Common myeloid progenitor, CD34-positive (primary cell): ENCODE measurements at regions not wholly inside any gene's neighbourhood (a gene's known extent, or its start where the extent isn't known, plus 50 kb on each side); places are given as distances from the start of the nearest gene placed in this dataset.

Experiments
- CTCF ChIA-PET: fragments of 350-600 bp; sonication (Branson Sonifier 250); formaldehyde crosslinking; loops from one replicate; lab custom pipeline; 2021; ENCODE audit warnings: antibody characterized with exemption; lab: Charles Lee
- POLR2A ChIA-PET: fragments of 350-600 bp; sonication (Branson Sonifier 250); formaldehyde crosslinking; loops from one replicate; lab custom pipeline; 2021; ENCODE audit warnings: antibody characterized with exemption; lab: Charles Lee
- DNase-seq, 3 donors: peaks; one replicate each; pipeline versions ENCODE4 v3.0.0 to v3.0.0-alpha.2; 2013
- H3K27ac ChIP-seq, 2 experiments: 1 replicate in 1 of 2; 2 replicates in 1 of 2; pipeline ENCODE4 v1.7.0; 2013; ENCODE audit warnings: inconsistent platforms in 2 of 2, low read length in 2 of 2, mild to moderate bottlenecking in 2 of 2, low read depth in 1 of 2, moderate library complexity in 1 of 2; ENCODE audit not compliant: severe bottlenecking in 2 of 2, insufficient read depth in 1 of 2, poor library complexity in 1 of 2
- H3K27me3 ChIP-seq, 5 experiments: replicated peaks in 2 of 5; 1 replicate in 3 of 5; 2 replicates in 2 of 5; pipeline versions ENCODE4 v1.6.1 to v1.7.0; 2013; ENCODE audit warnings: low read length in 4 of 5, mild to moderate bottlenecking in 2 of 5, moderate library complexity in 2 of 5, inconsistent platforms in 1 of 5; ENCODE audit not compliant: insufficient read depth in 5 of 5, control insufficient read depth in 4 of 5
- H3K36me3 ChIP-seq, 4 experiments: 1 replicate in 2 of 4; 2 replicates in 2 of 4; pipeline versions ENCODE4 v1.6.1 to v1.7.0; 2013; ENCODE audit warnings: low read length in 3 of 4, control low read depth in 1 of 4, mild to moderate bottlenecking in 1 of 4; ENCODE audit not compliant: control insufficient read depth in 4 of 4, insufficient read depth in 4 of 4
- H3K4me1 ChIP-seq, 4 experiments: 1 replicate in 3 of 4; 2 replicates in 1 of 4; pipeline versions ENCODE4 v1.6.1 to v1.7.1; 2013; ENCODE audit warnings: low read length in 3 of 4, mild to moderate bottlenecking in 3 of 4, control low read depth in 1 of 4, inconsistent platforms in 1 of 4, moderate library complexity in 1 of 4; ENCODE audit not compliant: control insufficient read depth in 4 of 4, insufficient read depth in 4 of 4; ENCODE audit errors: control extremely low read depth in 1 of 4
- H3K4me3 ChIP-seq, 7 experiments: 1 replicate in 4 of 7; 2 replicates in 3 of 7; pipeline versions ENCODE4 v1.5.1 to v1.7.0; 2013; ENCODE audit warnings: mild to moderate bottlenecking in 7 of 7, low read length in 6 of 7, moderate library complexity in 6 of 7, inconsistent platforms in 2 of 7, low read depth in 2 of 7, control low read depth in 1 of 7; ENCODE audit not compliant: insufficient read depth in 4 of 7, control insufficient read depth in 1 of 7; ENCODE audit errors: extremely low read depth in 1 of 7
- H3K9me3 ChIP-seq, 5 experiments: 1 replicate in 4 of 5; 2 replicates in 1 of 5; pipeline versions ENCODE4 v1.6.1 to v1.7.1; 2013; ENCODE audit warnings: low read length in 4 of 5, mild to moderate bottlenecking in 2 of 5, inconsistent platforms in 1 of 5, low read depth in 1 of 5, moderate library complexity in 1 of 5; ENCODE audit not compliant: control insufficient read depth in 4 of 5, insufficient read depth in 2 of 5; ENCODE audit errors: control extremely low read depth in 1 of 5
- WGBS: methylation state at CpG from one replicate; pipeline ENCODE4 v1.1.5; 2013; ENCODE audit not compliant: insufficient coverage; 5-methylcytosine and 5-hydroxymethylcytosine counted together

DNA sequence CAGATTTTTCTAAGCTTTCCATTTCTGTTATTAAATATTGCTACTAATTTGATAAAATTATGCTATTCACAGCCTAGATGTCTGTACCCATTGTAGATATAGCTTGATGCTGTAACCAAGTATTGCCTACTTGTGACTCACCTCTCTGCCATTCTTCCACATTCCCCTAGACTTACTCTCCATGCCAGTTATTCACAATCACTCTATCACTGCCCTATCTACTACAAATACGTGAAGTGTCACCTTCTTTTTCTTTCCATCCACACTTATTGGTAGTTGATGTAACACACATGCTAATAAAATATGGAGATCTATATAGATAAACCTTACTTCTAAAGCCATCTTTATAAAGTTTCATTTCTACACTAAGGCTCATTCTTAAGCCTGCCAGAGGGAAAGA, 179.4 kb upstream of the PACRGL start:
- Histone ChIP-seq H3K36me3 (no peaks in the 10 kb centered on the region), H3K4me3 (no peak overlapping the region), H3K27ac (no peak overlapping the region), H3K4me1 (no peaks in the 10 kb centered on the region), H3K9me3 (no peaks in the 10 kb centered on the region), H3K27me3 (no peaks in the 10 kb centered on the region)
- DNase-seq, result no peak
- ChIA-PET POLR2A (no interaction called here), CTCF (no interaction called here)
- no CpG with 5 or more reads among the region's 1 CpG for WGBS

DNA sequence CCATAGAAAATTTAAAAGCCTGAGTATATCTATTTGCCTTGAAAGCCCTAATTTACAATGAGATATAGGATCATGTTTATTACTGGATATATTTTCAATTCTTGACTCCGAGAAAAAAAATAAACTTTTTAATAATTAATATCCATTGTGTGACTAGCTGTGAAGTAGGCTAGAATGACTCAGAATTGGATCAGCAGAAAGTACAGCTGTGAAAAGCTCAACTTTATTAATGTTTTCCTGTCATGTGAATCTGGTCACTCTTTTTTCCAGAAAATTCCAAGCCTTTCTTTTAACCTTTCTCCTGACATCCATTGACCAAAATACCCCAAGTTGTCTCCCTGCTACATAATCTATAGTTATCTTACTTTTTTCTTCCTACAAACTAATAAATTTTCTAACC, 171.8 kb upstream of the PACRGL start:
- CTCF ChIA-PET, result no interaction called here
- Histone ChIP-seq H3K4me1 (no peaks in the 10 kb centered on the region), H3K27ac (no peak overlapping the region), H3K9me3 (no peaks in the 10 kb centered on the region), H3K36me3 (no peaks in the 10 kb centered on the region), H3K27me3 (peaks cover 0 to 1% (median 0%) of the 10 kb centered on the region in 5 experiments), H3K4me3 (no peak overlapping the region)
- POLR2A ChIA-PET, result no interaction called here
- no CpG with 5 or more reads among the region's 1 CpG for WGBS
- no peak for DNase-seq

DNA sequence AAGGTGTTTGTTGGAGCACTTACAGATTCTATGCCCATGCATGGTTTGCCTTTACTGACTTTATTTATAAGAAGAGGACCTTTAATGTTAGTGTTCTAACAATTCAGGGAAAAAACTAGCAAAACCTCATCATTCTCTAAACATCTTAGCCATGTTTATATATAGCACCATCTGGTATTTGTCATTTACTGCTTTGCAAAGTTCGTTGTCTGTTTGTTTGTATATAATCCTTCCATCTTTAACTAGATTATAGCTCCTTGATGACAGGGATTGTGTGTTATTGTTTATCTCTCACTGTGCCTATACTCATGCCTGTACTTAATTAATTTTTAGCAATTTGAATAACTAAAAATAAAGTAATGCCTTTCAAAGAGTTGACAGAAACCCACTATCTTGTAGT, 170.6 kb upstream of the PACRGL start:
- no CpG with 5 or more reads among the region's 1 CpG for WGBS
- no peaks in the 10 kb centered on the region for H3K36me3 ChIP-seq
- H3K4me3 ChIP-seq, result no peak overlapping the region
- H3K27me3 ChIP-seq, result peaks cover 0 to 4% (median 0%) of the 10 kb centered on the region in 5 experiments
- ChIA-PET POLR2A (no interaction called here), CTCF (interaction anchor here (1.1 kb wide), 1 partner anchor 13 kb away, joined by 3 read pairs; no protein-coding TSS in a partner anchor)
- H3K4me1 ChIP-seq, result no peaks in the 10 kb centered on the region
- H3K9me3 ChIP-seq, result no peaks in the 10 kb centered on the region
- H3K27ac ChIP-seq, result no peak overlapping the region
- DNase-seq, result no peak

DNA sequence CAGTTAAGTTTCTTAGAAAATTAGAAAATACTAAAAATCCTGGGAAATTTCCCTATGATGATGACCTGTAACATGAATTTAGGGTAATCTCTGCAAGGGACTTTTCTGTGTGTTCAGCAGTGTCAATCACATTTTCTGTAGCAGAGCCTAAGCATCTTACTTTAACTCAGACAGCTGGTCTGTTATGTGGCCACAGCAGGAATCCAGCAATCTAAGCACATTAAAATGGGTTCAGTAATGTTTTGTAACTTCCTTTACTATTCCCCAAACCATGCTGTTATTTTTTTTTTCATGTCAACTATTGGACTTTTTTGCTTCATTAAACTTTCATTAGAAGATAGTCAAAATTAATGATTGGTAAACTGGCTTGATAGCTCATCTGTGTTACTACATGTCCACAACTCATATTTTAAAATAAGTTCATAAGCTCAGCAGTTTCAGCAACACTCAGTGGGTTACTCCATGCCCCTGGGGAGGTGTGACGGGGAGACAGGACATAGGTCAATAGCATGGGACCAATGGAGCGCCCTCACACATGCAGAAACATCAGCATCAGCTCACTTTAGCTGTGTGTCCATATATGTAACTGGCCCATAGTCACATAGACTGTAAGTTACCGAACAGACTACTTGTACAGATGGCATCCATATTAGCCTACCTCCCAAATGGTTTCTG, 168.0 kb upstream of the PACRGL start:
- ChIA-PET CTCF (no interaction called here), POLR2A (no interaction called here)
- H3K9me3 ChIP-seq, result no peaks in the 10 kb centered on the region
- H3K4me1 ChIP-seq, result no peaks in the 10 kb centered on the region
- H3K4me3 ChIP-seq, result no peak overlapping the region
- no peak overlapping the region for H3K27ac ChIP-seq
- no peaks in the 10 kb centered on the region for H3K36me3 ChIP-seq
- WGBS, result 90% methylated on average over 3 of the region's 3 CpGs
- H3K27me3 ChIP-seq, result peaks cover 0 to 4% (median 0%) of the 10 kb centered on the region in 5 experiments
- no peak for DNase-seq

DNA sequence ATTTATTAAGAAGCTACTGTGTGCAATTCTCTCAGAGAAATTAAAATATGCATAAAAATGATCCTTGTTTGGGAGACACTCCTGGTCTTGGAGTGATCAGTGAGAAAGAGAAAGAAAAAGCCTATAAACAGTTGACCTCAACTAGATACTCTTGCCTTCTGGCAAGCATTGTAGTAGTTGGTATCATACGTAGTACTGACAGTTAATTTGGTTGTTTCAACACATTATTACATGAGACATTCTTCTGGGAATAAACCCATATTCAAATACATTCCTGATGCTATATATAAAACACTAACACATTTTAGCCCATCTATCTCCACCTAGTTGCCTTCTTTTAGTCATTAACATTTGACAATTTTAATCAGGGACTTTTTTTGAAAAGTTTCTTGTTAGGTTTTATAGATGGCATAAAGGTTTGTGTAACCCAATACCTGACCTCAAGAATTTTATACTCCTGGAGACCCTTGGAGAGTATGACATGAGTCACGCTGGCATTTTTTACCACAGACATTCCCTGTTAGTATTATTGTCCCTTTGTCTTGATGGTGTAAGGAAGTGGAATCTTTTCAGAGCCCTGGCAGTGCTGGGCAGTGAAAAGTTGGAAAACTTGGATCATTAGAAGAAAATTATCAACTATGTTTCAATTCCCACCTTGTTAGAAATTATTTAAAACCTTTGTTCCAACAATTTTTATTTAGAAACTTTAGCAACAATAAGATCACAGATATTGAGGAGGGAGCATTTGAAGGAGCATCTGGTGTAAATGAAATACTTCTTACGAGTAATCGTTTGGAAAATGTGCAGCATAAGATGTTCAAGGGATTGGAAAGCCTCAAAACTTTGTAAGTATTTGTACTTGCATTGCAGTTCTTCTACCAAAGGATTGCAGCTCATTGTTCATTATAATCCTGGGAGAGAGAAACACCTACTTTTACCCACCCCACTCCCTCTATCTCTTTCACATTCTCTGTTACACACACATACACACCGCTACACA, 167.1 kb upstream of the PACRGL start:
- ChIA-PET CTCF (no interaction called here), POLR2A (no interaction called here)
- no peak overlapping the region for H3K27ac ChIP-seq
- H3K9me3 ChIP-seq, result no peaks in the 10 kb centered on the region
- DNase-seq, result no peak
- 100% methylated on average over 1 of the region's 5 CpGs for WGBS
- H3K36me3 ChIP-seq, result no peaks in the 10 kb centered on the region
- H3K4me1 ChIP-seq, result no peaks in the 10 kb centered on the region
- peaks cover 0 to 4% (median 0%) of the 10 kb centered on the region in 5 experiments for H3K27me3 ChIP-seq
- no peak overlapping the region for H3K4me3 ChIP-seq

DNA sequence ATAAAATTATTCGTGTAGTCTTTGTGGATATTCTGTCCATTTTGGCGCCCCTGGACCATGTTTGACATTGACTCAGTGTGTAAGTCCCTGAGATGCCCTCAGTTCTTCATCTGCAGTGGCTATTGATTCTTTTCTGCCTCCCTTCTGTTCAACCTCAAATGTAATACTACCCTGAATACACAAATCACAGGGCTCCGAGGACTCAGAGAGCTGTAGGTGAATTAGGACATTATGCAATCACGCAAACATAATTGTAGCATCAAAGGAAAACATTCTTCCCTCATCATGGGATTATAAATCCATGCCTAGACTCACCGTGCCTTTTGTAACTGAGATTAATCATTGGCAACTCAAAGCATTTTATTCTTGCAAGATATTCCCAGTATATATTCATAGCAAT, 161.4 kb upstream of the PACRGL start:
- DNase-seq, result no peak
- Histone ChIP-seq H3K36me3 (no peaks in the 10 kb centered on the region), H3K9me3 (no peaks in the 10 kb centered on the region), H3K27ac (no peak overlapping the region), H3K4me3 (no peak overlapping the region), H3K4me1 (no peaks in the 10 kb centered on the region), H3K27me3 (peaks cover 0 to 2% (median 0%) of the 10 kb centered on the region in 5 experiments)
- ChIA-PET CTCF (no interaction called here), POLR2A (no interaction called here)
- 100% methylated on average over 2 of the region's 5 CpGs for WGBS

DNA sequence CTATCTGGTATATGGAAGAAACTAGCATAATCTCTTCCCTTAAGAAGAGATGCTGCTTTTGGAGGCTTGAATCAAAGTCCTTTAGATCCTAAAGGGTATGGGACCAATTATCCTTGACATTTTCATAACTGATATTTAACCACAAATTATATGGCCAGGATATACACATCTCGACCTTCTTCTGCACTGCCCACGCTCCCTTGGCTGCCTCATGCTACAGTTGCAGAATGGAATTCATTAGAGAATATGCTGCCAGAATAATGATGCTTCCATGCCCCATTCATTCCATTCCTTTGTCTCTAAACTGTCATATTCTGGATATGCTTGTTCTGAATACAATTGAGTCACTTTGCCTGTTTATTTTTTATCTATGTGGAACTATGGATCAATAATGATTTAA, 157.1 kb upstream of the PACRGL start:
- Histone ChIP-seq H3K27me3 (peaks cover 0 to 5% (median 0%) of the 10 kb centered on the region in 5 experiments), H3K9me3 (no peaks in the 10 kb centered on the region), H3K27ac (no peak overlapping the region), H3K4me1 (no peaks in the 10 kb centered on the region), H3K36me3 (no peaks in the 10 kb centered on the region), H3K4me3 (no peak overlapping the region)
- no CpG with 5 or more reads among the region's 2 CpGs for WGBS
- ChIA-PET CTCF (interaction anchor here (1.2 to 1.3 kb wide), 2 partner anchors 142 to 155 kb away, joined by 3 to 4 read pairs; no protein-coding TSS in a partner anchor), POLR2A (no interaction called here)
- no peak for DNase-seq
